ENCODE measurements at regions not wholly inside any gene's neighbourhood (a gene's known extent, or its start where the extent isn't known, plus 50 kb on each side); places are given as distances from the start of the nearest gene placed in this dataset.
A peak's percentile ranks its signal among the peaks of the same experiment; 100 is the strongest.

DNA sequence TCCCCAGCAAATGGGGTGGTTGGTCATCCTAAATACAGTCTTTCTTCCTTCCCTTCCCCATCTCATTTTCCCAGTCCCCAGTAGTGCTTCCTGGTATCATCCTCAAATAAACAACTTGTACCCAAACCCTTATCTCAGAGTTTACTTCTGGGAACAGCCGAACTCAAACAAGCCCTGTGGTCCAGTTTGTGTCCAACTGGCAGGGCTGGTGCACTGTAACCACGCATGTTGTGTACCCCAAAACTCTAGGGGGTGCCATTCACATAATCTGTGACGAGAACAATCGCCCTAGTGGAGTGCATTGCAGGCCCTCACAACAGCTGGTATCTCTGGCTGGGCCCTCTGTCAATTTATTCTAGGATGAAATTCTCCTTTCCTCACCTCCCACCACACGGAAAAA is 366.2 kb downstream of the TNS1 start:
- Histone ChIP-seq H3K36me3 (replicated peaks; ENCODE audit: insufficient read depth, low read depth) (no peaks in the 10 kb centered on the region), H4K20me1 (ENCODE audit: insufficient read depth, poor library complexity, severe bottlenecking) (no peaks in the 10 kb centered on the region), H2AFZ (no peak overlapping the region), H3K9me3 (ENCODE audit: low read depth) (no peaks in the 10 kb centered on the region), H3K9me2 (replicated peaks; ENCODE audit: insufficient read depth) (no peaks in the 10 kb centered on the region), H3K4me2 (no peak overlapping the region), H3K27ac (no peak overlapping the region), H3K4me3 (no peak overlapping the region), H3K27me3 (no peaks in the 10 kb centered on the region), H3K79me2 (no peaks in the 10 kb centered on the region), H3K4me1 (ENCODE audit: insufficient read depth) (peaks cover 3% of the 10 kb centered on the region)
- DNase-seq (ENCODE audit: low spot score) = no peak
- WGBS (ENCODE audit: low lambda C conversion rate, missing lambda C conversion rate) = 68% methylated on average over 5 of the region's 5 CpGs
- TF ChIP-seq EZH2 (IDR thresholded peaks at IDR 0.05; ENCODE audit: borderline replicate concordance) = no peak
- TF ChIP-seq EZH2phosphoT487 (IDR thresholded peaks at IDR 0.05; ENCODE audit: low read depth, severe bottlenecking, unreplicated experiment) = no peak
- TF ChIP-seq, protein P1, sequence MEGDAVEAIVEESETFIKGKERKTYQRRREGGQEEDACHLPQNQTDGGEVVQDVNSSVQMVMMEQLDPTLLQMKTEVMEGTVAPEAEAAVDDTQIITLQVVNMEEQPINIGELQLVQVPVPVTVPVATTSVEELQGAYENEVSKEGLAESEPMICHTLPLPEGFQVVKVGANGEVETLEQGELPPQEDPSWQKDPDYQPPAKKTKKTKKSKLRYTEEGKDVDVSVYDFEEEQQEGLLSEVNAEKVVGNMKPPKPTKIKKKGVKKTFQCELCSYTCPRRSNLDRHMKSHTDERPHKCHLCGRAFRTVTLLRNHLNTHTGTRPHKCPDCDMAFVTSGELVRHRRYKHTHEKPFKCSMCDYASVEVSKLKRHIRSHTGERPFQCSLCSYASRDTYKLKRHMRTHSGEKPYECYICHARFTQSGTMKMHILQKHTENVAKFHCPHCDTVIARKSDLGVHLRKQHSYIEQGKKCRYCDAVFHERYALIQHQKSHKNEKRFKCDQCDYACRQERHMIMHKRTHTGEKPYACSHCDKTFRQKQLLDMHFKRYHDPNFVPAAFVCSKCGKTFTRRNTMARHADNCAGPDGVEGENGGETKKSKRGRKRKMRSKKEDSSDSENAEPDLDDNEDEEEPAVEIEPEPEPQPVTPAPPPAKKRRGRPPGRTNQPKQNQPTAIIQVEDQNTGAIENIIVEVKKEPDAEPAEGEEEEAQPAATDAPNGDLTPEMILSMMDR (IDR thresholded peaks at IDR 0.05; ENCODE audit: poor library complexity) = no peak

DNA sequence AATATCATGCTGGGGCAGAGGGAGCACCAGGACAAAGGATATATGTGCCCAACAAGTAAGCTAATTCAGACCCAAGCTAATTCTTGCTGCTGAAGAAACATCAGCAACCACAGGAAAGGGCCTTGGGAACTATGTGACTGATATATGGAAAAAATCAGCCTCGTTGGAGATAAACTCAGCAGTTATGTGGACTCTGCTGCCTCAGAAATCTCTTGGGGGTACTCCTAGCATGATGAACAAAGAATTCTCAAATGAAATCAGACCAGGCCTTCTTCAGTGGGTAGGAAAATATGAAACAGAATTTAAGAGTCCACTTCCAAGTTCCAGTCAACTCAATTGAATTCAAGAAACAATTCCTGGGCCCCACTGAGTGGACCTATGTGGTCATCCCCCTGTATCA is 367.9 kb downstream of the TNS1 start:
- H3K27me3 ChIP-seq = no peaks in the 10 kb centered on the region
- H3K36me3 ChIP-seq (replicated peaks; ENCODE audit: insufficient read depth, low read depth) = no peaks in the 10 kb centered on the region
- no peak overlapping the region for H3K4me2 ChIP-seq
- DNase-seq (ENCODE audit: low spot score) = no peak
- 67% methylated on average over 1 of the region's 1 CpG for WGBS (ENCODE audit: low lambda C conversion rate, missing lambda C conversion rate)
- H3K4me3 ChIP-seq = no peak overlapping the region
- H3K27ac ChIP-seq = no peak overlapping the region
- H3K9me2 ChIP-seq (replicated peaks; ENCODE audit: insufficient read depth) = no peaks in the 10 kb centered on the region
- H3K9me3 ChIP-seq (ENCODE audit: low read depth) = no peaks in the 10 kb centered on the region
- no peaks in the 10 kb centered on the region for H3K4me1 ChIP-seq (ENCODE audit: insufficient read depth)
- H4K20me1 ChIP-seq (ENCODE audit: insufficient read depth, poor library complexity, severe bottlenecking) = no peaks in the 10 kb centered on the region
- H2AFZ ChIP-seq = no peak overlapping the region
- TF ChIP-seq, protein P1 (IDR thresholded peaks at IDR 0.05; ENCODE audit: poor library complexity) = no peak
- no peak for TF ChIP-seq EZH2phosphoT487 (IDR thresholded peaks at IDR 0.05; ENCODE audit: low read depth, severe bottlenecking, unreplicated experiment)
- no peak for TF ChIP-seq EZH2 (IDR thresholded peaks at IDR 0.05; ENCODE audit: borderline replicate concordance)
- H3K79me2 ChIP-seq = no peaks in the 10 kb centered on the region

DNA sequence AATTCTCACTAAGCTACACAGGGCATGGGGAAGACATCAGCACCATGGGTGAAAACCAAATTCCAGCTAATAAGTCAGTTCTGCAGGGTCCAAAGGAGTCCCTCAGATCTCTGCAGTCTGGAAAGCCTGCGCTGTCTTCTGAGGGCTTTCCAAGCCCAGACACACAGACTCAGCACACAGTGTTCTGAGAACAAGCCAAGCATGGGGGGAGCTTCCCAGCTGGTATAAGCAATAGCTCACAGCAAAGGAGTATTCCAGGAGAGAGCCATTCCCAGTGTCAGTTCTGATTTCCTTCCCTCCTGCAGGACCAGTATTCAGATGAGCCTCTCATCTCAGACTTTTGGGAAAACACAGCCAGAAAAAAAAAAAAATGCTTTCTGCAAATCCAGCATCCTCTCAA is 370.8 kb downstream of the TNS1 start:
- no peak for DNase-seq (ENCODE audit: low spot score)
- 83% methylated on average over 1 of the region's 1 CpG for WGBS (ENCODE audit: low lambda C conversion rate, missing lambda C conversion rate)
- peak overlapping the region; percentile 32 for H3K27ac ChIP-seq

More for the DNA sequence above, 370.8 kb downstream of the TNS1 start:
- Histone ChIP-seq H3K27me3 (no peaks in the 10 kb centered on the region), H3K4me2 (no peak overlapping the region), H4K20me1 (ENCODE audit: insufficient read depth, poor library complexity, severe bottlenecking) (no peaks in the 10 kb centered on the region), H3K9me3 (ENCODE audit: low read depth) (no peaks in the 10 kb centered on the region), H3K4me1 (ENCODE audit: insufficient read depth) (no peaks in the 10 kb centered on the region), H3K4me3 (no peak overlapping the region), H3K79me2 (no peaks in the 10 kb centered on the region), H3K9me2 (replicated peaks; ENCODE audit: insufficient read depth) (no peaks in the 10 kb centered on the region), H2AFZ (no peak overlapping the region), H3K36me3 (replicated peaks; ENCODE audit: insufficient read depth, low read depth) (no peaks in the 10 kb centered on the region)
- TF ChIP-seq, protein P1 (IDR thresholded peaks at IDR 0.05; ENCODE audit: poor library complexity) = no peak
- TF ChIP-seq EZH2 (IDR thresholded peaks at IDR 0.05; ENCODE audit: borderline replicate concordance) (no peak), EZH2phosphoT487 (IDR thresholded peaks at IDR 0.05; ENCODE audit: low read depth, severe bottlenecking, unreplicated experiment) (no peak)
